ENCODE measurements at regions not wholly inside any gene's neighbourhood (a gene's known extent, or its start where the extent isn't known, plus 50 kb on each side); places are given as distances from the start of the nearest gene placed in this dataset.

DNA sequence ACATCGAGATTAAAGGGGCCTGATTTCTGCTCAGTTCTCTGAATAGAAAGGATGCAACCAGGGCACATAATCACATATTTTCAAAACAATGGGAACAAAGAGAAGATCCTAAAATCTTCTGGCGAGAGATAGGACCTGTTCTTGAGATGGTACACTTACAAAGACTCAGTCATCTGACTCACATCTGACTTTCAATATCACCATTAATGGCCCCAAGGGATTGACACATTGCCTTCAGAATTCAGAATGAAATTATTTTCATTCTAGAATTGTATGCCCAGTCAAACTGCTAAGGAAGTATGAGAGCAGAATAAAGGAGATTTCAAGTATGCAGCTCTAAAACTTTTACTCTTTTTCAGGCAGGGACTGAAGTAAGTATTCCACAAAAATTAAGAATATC is 240.7 kb upstream of the POU3F2 start:
- TF ChIP-seq POLR2A (IDR thresholded peaks at IDR 0.05) (no peak), EP300 (IDR thresholded peaks at IDR 0.05) (no peak)
- TF ChIP-seq, protein P1, sequence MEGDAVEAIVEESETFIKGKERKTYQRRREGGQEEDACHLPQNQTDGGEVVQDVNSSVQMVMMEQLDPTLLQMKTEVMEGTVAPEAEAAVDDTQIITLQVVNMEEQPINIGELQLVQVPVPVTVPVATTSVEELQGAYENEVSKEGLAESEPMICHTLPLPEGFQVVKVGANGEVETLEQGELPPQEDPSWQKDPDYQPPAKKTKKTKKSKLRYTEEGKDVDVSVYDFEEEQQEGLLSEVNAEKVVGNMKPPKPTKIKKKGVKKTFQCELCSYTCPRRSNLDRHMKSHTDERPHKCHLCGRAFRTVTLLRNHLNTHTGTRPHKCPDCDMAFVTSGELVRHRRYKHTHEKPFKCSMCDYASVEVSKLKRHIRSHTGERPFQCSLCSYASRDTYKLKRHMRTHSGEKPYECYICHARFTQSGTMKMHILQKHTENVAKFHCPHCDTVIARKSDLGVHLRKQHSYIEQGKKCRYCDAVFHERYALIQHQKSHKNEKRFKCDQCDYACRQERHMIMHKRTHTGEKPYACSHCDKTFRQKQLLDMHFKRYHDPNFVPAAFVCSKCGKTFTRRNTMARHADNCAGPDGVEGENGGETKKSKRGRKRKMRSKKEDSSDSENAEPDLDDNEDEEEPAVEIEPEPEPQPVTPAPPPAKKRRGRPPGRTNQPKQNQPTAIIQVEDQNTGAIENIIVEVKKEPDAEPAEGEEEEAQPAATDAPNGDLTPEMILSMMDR (IDR thresholded peaks at IDR 0.05), result no peak

All from sigmoid colon (tissue), 4 donors.